OCI-LY1 (cell line): ENCODE measurements at regions not wholly inside any gene's neighbourhood (a gene's known extent, or its start where the extent isn't known, plus 50 kb on each side); places are given as distances from the start of the nearest gene placed in this dataset.

ENCODE experiments used
- CTCF ChIP-seq: fragments of 200-600 bp; sonication (generic), shearing (Covaris generic); IDR thresholded peaks from 2 replicates; pipeline ENCODE4 v1.5.1; 2017; ENCODE audit warnings: mild to moderate bottlenecking, antibody characterized with exemption, low read length, moderate library complexity, mixed read lengths
- EZH2 ChIP-seq: fragments of 200-600 bp; sonication (generic), shearing (Covaris generic); IDR thresholded peaks from 2 replicates; pipeline ENCODE4 v1.8.0; 2017; ENCODE audit warnings: borderline replicate concordance, mixed run types, mild to moderate bottlenecking, antibody characterized with exemption, low read length, moderate library complexity, mixed read lengths

DNA sequence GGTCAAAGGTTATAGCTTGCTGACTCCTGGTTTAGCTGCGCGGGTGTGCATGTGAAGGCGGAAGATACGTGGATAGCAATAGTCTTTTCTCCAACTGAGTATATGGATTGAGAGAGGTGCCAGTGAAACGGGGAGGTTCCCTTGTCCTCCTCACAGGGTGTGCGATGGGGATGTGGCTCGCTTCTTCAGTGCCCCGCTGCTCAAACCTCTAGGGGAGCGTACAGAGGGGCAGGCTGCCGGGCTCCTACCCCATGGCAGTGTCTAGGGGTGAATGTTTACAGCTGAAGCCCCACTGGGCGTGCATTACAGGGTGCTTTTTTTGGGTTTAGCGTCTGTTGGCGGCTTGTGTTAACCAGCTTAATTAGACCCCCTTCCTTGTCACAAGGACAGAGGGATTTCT is 438.5 kb downstream of the CCSER2 start:
- TF ChIP-seq CTCF (no peak), EZH2 (no peak)
